Natural killer cell (primary cell): ENCODE measurements at regions not wholly inside any gene's neighbourhood (a gene's known extent, or its start where the extent isn't known, plus 50 kb on each side); places are given as distances from the start of the nearest gene placed in this dataset.

Source experiments
- ATAC-seq, 3 donors: fragments of 150-1000 bp in 2 of 3; fragments of 200-7000 bp in 1 of 3; cut with Tn5 transposase; 1 replicate in 1 of 3; 2 replicates in 2 of 3; pipeline ENCODE4 v1.10.0; 2021; ENCODE audit warnings: mild to moderate bottlenecking in 2 of 3, moderate library complexity in 2 of 3
- DNase-seq, 2 donors: peaks; one replicate each; pipeline versions ENCODE4 v3.0.0 to v3.0.0-alpha.2; 2013 to 2021; ENCODE audit warnings: mixed read lengths in 1 of 2
- H3K27ac ChIP-seq: one replicate; pipeline ENCODE4 v1.5.1; 2013; ENCODE audit warnings: mild to moderate bottlenecking, low read length
- H3K27me3 ChIP-seq: one replicate; pipeline ENCODE4 v1.6.1; 2013; ENCODE audit warnings: low read length; ENCODE audit not compliant: control insufficient read depth, insufficient read depth
- H3K36me3 ChIP-seq: one replicate; pipeline ENCODE4 v1.6.1; 2013; ENCODE audit warnings: low read length; ENCODE audit not compliant: control insufficient read depth, insufficient read depth
- H3K4me1 ChIP-seq: one replicate; pipeline ENCODE4 v1.6.1; 2013; ENCODE audit warnings: low read length; ENCODE audit not compliant: control insufficient read depth, insufficient read depth
- H3K4me3 ChIP-seq: one replicate; pipeline ENCODE4 v1.5.1; 2013; ENCODE audit warnings: low read length
- H3K9me3 ChIP-seq: one replicate; pipeline ENCODE4 v1.6.1; 2013; ENCODE audit warnings: low read length; ENCODE audit not compliant: control insufficient read depth, insufficient read depth
- H3K27ac Mint-ChIP-seq, 2 donors: one replicate each; pipeline ENCODE4 v1.8.0; 2022; ENCODE audit warnings: mild to moderate bottlenecking in 2 of 2, mixed read lengths in 2 of 2, moderate library complexity in 1 of 2
- H3K27me3 Mint-ChIP-seq, 2 donors: one replicate each; pipeline ENCODE4 v1.8.0; 2022; ENCODE audit warnings: low read depth in 2 of 2, mixed read lengths in 2 of 2
- H3K36me3 Mint-ChIP-seq: one replicate; pipeline ENCODE4 v1.8.0; 2022; ENCODE audit warnings: mixed read lengths
- H3K4me1 Mint-ChIP-seq, 2 donors: one replicate each; pipeline ENCODE4 v1.8.0; 2022; ENCODE audit warnings: mixed read lengths in 2 of 2
- H3K4me3 Mint-ChIP-seq: one replicate; pipeline ENCODE4 v1.8.0; 2022; ENCODE audit warnings: mild to moderate bottlenecking, moderate library complexity, mixed read lengths
- H3K9me3 Mint-ChIP-seq, 2 donors: one replicate each; pipeline ENCODE4 v1.8.0; 2022; ENCODE audit warnings: mixed read lengths in 2 of 2
- WGBS: methylation state at CpG from one replicate; pipeline ENCODE4 v1.1.7; 2013; ENCODE audit warnings: missing lambda C conversion rate; ENCODE audit not compliant: insufficient coverage; 5-methylcytosine and 5-hydroxymethylcytosine counted together
- intact Hi-C: fragments of 100-400 bp; cut with micrococcal nuclease; formaldehyde crosslinking; loops from one replicate; pipeline ENCODE4 v1.14.2; 2022
- TF ChIP-seq, protein P1 (sequence below): fragments of 200-600 bp; IDR thresholded peaks from one replicate; pipeline ENCODE4 v1.8.0; 2022; ENCODE audit warnings: antibody characterized with exemption

DNA sequence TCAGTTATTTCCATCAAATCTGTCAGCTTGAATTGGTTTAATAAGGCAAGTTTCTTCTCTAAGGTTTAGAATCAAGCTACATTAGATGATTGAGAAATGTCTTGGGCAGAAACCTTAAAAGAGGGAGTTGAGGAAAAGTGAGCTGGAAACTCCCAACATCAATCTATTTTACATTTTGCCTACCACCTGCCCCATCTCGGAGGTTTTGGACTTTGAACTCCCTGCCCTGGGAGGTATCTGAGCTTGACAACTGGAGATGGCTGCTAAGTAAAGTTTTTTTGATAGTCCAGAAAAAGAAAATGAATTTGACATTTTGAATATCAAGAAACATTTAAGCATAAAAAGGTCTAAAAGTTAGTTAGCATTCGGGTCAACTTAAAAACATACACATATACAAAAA is 234.2 kb downstream of the NFKBIZ start:
- no peaks in the 10 kb centered on the region for H3K9me3 Mint-ChIP-seq
- no peaks in the 10 kb centered on the region for H3K9me3 ChIP-seq
- TF ChIP-seq, protein P1, sequence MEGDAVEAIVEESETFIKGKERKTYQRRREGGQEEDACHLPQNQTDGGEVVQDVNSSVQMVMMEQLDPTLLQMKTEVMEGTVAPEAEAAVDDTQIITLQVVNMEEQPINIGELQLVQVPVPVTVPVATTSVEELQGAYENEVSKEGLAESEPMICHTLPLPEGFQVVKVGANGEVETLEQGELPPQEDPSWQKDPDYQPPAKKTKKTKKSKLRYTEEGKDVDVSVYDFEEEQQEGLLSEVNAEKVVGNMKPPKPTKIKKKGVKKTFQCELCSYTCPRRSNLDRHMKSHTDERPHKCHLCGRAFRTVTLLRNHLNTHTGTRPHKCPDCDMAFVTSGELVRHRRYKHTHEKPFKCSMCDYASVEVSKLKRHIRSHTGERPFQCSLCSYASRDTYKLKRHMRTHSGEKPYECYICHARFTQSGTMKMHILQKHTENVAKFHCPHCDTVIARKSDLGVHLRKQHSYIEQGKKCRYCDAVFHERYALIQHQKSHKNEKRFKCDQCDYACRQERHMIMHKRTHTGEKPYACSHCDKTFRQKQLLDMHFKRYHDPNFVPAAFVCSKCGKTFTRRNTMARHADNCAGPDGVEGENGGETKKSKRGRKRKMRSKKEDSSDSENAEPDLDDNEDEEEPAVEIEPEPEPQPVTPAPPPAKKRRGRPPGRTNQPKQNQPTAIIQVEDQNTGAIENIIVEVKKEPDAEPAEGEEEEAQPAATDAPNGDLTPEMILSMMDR, result no peak
- ATAC-seq, result no peak
- H3K36me3 Mint-ChIP-seq, result no peaks in the 10 kb centered on the region
- no peaks in the 10 kb centered on the region for H3K27me3 ChIP-seq
- no peak for DNase-seq
- H3K27ac ChIP-seq, result no peak overlapping the region
- intact Hi-C loops, result no loop called here
- WGBS, result no CpG with 5 or more reads among the region's 2 CpGs
- no peaks in the 10 kb centered on the region for H3K36me3 ChIP-seq
- peaks cover 6 to 7% of the 10 kb centered on the region in 2 donors for H3K27me3 Mint-ChIP-seq
- no peak overlapping the region for H3K27ac Mint-ChIP-seq
- H3K4me1 Mint-ChIP-seq, result no peaks in the 10 kb centered on the region
- no peaks in the 10 kb centered on the region for H3K4me1 ChIP-seq
- H3K4me3 ChIP-seq, result no peak overlapping the region
- no peak overlapping the region for H3K4me3 Mint-ChIP-seq

DNA sequence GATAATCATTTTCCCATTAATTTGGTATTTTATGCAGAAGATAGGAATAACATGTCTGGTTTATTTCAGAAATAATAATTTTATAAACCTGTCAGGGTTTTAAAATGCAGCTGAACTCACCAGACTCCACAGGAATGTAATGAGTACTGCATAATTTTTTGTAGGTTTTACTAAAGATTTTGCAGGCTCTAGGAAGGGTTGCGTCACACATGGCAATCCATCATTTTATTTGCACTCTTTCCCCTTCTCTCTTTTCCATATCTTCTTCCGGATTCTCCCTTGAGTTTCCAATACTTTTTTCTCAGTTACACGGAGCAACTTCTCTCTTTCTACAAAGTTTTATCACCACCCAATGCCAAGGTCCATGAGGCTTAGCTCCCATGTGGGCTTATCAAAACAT is 234.7 kb downstream of the NFKBIZ start:
- TF ChIP-seq, protein P1, result no peak
- no peaks in the 10 kb centered on the region for H3K36me3 ChIP-seq
- Mint-ChIP-seq H3K36me3 (no peaks in the 10 kb centered on the region), H3K9me3 (no peaks in the 10 kb centered on the region), H3K27ac (no peak overlapping the region), H3K4me3 (no peak overlapping the region), H3K27me3 (peaks cover 6 to 7% of the 10 kb centered on the region in 2 donors), H3K4me1 (no peaks in the 10 kb centered on the region)
- no peak overlapping the region for H3K27ac ChIP-seq
- 95% methylated on average over 3 of the region's 3 CpGs for WGBS
- H3K9me3 ChIP-seq, result no peaks in the 10 kb centered on the region
- no peak overlapping the region for H3K4me3 ChIP-seq
- no peaks in the 10 kb centered on the region for H3K4me1 ChIP-seq
- H3K27me3 ChIP-seq, result no peaks in the 10 kb centered on the region
- intact Hi-C loops, result no loop called here
- no peak for DNase-seq
- ATAC-seq, result no peak

- H3K4me3 Mint-ChIP-seq, result no peak overlapping the region
- no peaks in the 10 kb centered on the region for H3K9me3 ChIP-seq
- no peaks in the 10 kb centered on the region for H3K4me1 Mint-ChIP-seq
- intact Hi-C loops, result no loop called here
- H3K36me3 ChIP-seq, result no peaks in the 10 kb centered on the region
- ATAC-seq (no peak), DNase-seq (no peak)
- no peaks in the 10 kb centered on the region for H3K9me3 Mint-ChIP-seq
- no peak overlapping the region for H3K27ac ChIP-seq
- no peaks in the 10 kb centered on the region for H3K36me3 Mint-ChIP-seq
- H3K4me3 ChIP-seq, result no peak overlapping the region
- H3K27me3 Mint-ChIP-seq, result peaks cover 6 to 7% of the 10 kb centered on the region in 2 donors
- 93% methylated on average over 2 of the region's 3 CpGs for WGBS
- H3K4me1 ChIP-seq, result no peaks in the 10 kb centered on the region
- H3K27ac Mint-ChIP-seq, result no peak overlapping the region
- H3K27me3 ChIP-seq, result no peaks in the 10 kb centered on the region
- TF ChIP-seq, protein P1, result no peak
Measured at GRCh38 chr3:102084704-102085103, 235.4 kb downstream of the NFKBIZ start.

- Mint-ChIP-seq H3K36me3 (no peaks in the 10 kb centered on the region), H3K4me1 (no peaks in the 10 kb centered on the region), H3K27ac (no peak overlapping the region), H3K9me3 (no peaks in the 10 kb centered on the region), H3K27me3 (peaks cover 3 to 7% of the 10 kb centered on the region in 2 donors), H3K4me3 (no peak overlapping the region)
- WGBS, result 90% methylated on average over 3 of the region's 3 CpGs
- intact Hi-C loops, result no loop called here
- DNase-seq (no peak), ATAC-seq (no peak)
- no peaks in the 10 kb centered on the region for H3K9me3 ChIP-seq
- TF ChIP-seq, protein P1, result no peak
- H3K36me3 ChIP-seq, result no peaks in the 10 kb centered on the region
- H3K4me3 ChIP-seq, result no peak overlapping the region
- no peak overlapping the region for H3K27ac ChIP-seq
- no peaks in the 10 kb centered on the region for H3K27me3 ChIP-seq
- no peaks in the 10 kb centered on the region for H3K4me1 ChIP-seq
Measured at GRCh38 chr3:102085431-102086176, 236.3 kb downstream of the NFKBIZ start.
